Nephron (organoid): ENCODE measurements at regions not wholly inside any gene's neighbourhood (a gene's known extent, or its start where the extent isn't known, plus 50 kb on each side); places are given as distances from the start of the nearest gene placed in this dataset.

Experiments
- H3K27ac Mint-ChIP-seq, 3 experiments: 2 replicates each; pipeline ENCODE4 v1.8.0; 2020; ENCODE audit warnings: mixed read lengths in 3 of 3, mild to moderate bottlenecking in 2 of 3, moderate library complexity in 1 of 3
- H3K27me3 Mint-ChIP-seq: 2 replicates; pipeline ENCODE4 v1.8.0; 2021; ENCODE audit warnings: low read depth, mild to moderate bottlenecking, moderate library complexity, mixed read lengths
- H3K36me3 Mint-ChIP-seq: 2 replicates; pipeline ENCODE4 v1.8.0; 2020; ENCODE audit warnings: low read depth, mixed read lengths
- H3K4me1 Mint-ChIP-seq: 2 replicates; pipeline ENCODE4 v1.8.0; 2020; ENCODE audit warnings: mixed read lengths
- H3K4me3 Mint-ChIP-seq, 3 experiments: 2 replicates each; pipeline ENCODE4 v1.8.0; 2020; ENCODE audit warnings: mild to moderate bottlenecking in 3 of 3, mixed read lengths in 3 of 3, moderate library complexity in 2 of 3
- H3K9me3 Mint-ChIP-seq: 2 replicates; pipeline ENCODE4 v1.8.0; 2020; ENCODE audit warnings: mixed read lengths
- TF ChIP-seq, protein P1 (sequence below), 3 experiments: fragments of 200-600 bp; sonication (generic); IDR thresholded peaks; one replicate each; pipeline ENCODE4 v1.5.0; 2021; ENCODE audit warnings: antibody characterized with exemption in 3 of 3; ENCODE audit not compliant: unreplicated experiment in 3 of 3

DNA sequence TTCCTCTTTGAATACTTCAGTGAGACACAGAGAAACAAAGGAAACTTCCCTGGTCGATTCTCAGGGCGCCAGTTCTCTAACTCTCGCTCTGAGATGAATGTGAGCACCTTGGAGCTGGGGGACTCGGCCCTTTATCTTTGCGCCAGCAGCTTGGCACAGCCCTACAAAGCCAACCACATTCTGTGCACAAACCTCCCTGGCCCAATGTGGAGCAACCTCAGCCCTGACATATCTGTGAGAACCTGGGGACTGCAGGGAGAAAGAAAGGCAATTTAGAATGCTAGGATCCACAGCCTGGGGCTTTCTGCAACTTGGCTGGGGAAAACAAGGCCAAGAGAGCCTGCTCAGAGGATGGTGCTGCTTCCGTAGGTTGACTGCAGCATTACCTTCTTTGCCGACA, 63.5 kb upstream of the PRSS58 start:
- H3K36me3 Mint-ChIP-seq = no peaks in the 10 kb centered on the region
- no peak overlapping the region for H3K4me3 Mint-ChIP-seq
- peaks cover 5% of the 10 kb centered on the region for H3K27me3 Mint-ChIP-seq
- H3K9me3 Mint-ChIP-seq = no peaks in the 10 kb centered on the region
- TF ChIP-seq, protein P1, sequence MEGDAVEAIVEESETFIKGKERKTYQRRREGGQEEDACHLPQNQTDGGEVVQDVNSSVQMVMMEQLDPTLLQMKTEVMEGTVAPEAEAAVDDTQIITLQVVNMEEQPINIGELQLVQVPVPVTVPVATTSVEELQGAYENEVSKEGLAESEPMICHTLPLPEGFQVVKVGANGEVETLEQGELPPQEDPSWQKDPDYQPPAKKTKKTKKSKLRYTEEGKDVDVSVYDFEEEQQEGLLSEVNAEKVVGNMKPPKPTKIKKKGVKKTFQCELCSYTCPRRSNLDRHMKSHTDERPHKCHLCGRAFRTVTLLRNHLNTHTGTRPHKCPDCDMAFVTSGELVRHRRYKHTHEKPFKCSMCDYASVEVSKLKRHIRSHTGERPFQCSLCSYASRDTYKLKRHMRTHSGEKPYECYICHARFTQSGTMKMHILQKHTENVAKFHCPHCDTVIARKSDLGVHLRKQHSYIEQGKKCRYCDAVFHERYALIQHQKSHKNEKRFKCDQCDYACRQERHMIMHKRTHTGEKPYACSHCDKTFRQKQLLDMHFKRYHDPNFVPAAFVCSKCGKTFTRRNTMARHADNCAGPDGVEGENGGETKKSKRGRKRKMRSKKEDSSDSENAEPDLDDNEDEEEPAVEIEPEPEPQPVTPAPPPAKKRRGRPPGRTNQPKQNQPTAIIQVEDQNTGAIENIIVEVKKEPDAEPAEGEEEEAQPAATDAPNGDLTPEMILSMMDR (IDR thresholded peaks at IDR 0.05; ENCODE audit: unreplicated experiment in 3 of 3) = no peak
- H3K4me1 Mint-ChIP-seq = peaks cover 7% of the 10 kb centered on the region
- H3K27ac Mint-ChIP-seq = no peak overlapping the region

DNA sequence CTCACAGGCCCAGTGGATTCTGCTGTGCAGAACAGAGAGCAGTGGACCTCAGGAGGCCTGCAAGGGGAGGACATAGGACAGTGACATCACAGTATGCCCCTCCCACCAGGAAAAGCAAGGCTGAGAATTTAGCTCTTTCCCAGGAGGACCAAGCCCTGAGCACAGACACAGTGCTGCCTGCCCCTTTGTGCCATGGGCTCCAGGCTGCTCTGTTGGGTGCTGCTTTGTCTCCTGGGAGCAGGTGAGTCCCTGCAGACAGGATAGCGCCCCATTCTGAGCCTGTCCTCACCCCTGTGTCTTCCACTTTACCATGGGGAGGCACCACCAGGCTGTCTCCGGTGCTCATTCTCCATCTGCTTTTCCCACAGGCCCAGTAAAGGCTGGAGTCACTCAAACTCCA, 63.0 kb upstream of the PRSS58 start:
- Mint-ChIP-seq H3K4me1 (peaks cover 7% of the 10 kb centered on the region), H3K4me3 (no peak overlapping the region), H3K36me3 (no peaks in the 10 kb centered on the region), H3K27ac (no peak overlapping the region), H3K9me3 (no peaks in the 10 kb centered on the region), H3K27me3 (peaks cover 5% of the 10 kb centered on the region)
- TF ChIP-seq, protein P1 (IDR thresholded peaks at IDR 0.05; ENCODE audit: unreplicated experiment in 3 of 3) = no peak

DNA sequence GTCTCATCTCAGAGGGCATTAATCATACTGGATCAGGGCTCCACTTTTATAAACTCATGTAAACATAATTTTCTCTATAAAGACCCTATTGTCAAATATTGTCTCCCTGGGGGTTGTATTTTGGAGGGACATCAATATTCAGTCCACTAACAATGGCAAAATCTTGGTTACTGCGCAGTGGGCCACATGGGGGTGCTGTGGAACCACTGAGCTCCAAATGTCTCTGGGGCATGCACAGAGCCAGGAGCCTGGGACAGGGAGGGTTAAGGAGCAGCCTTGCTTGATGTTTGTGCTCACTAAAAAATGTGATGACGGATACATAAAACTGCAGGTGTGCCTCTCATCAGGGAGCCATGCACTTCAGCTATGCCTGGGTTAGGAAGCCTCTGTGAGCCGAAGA, 62.1 kb upstream of the PRSS58 start:
- TF ChIP-seq, protein P1 (IDR thresholded peaks at IDR 0.05; ENCODE audit: unreplicated experiment in 3 of 3) = no peak
- no peaks in the 10 kb centered on the region for H3K36me3 Mint-ChIP-seq
- H3K9me3 Mint-ChIP-seq = no peaks in the 10 kb centered on the region
- H3K27me3 Mint-ChIP-seq = peaks cover 5% of the 10 kb centered on the region
- H3K4me3 Mint-ChIP-seq = no peak overlapping the region
- H3K27ac Mint-ChIP-seq = no peak overlapping the region
- peaks cover 7% of the 10 kb centered on the region for H3K4me1 Mint-ChIP-seq

DNA sequence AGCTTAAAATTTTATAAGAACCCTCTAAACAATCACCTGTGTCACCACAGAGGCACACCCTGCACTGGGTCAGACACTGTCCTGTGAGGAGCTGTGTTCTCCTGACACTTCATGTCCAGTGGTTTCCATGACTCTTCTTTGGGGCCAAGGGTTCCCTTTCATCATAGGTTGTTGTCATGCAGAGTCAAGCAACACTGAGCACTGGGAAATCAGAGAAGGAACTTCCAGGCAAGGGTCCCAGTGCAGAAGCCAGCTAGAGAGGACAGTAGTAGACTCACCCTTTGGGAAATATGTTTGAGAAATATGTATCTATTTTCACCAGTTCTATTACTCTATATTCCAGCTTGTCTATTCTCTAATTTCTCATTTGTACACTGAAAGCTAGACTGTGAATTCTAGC, 56.4 kb upstream of the PRSS58 start:
- Mint-ChIP-seq H3K27me3 (no peaks in the 10 kb centered on the region), H3K9me3 (no peaks in the 10 kb centered on the region), H3K27ac (no peak overlapping the region), H3K4me1 (peaks cover 6% of the 10 kb centered on the region), H3K36me3 (no peaks in the 10 kb centered on the region), H3K4me3 (no peak overlapping the region)
- TF ChIP-seq, protein P1 (IDR thresholded peaks at IDR 0.05; ENCODE audit: unreplicated experiment in 3 of 3) = no peak

DNA sequence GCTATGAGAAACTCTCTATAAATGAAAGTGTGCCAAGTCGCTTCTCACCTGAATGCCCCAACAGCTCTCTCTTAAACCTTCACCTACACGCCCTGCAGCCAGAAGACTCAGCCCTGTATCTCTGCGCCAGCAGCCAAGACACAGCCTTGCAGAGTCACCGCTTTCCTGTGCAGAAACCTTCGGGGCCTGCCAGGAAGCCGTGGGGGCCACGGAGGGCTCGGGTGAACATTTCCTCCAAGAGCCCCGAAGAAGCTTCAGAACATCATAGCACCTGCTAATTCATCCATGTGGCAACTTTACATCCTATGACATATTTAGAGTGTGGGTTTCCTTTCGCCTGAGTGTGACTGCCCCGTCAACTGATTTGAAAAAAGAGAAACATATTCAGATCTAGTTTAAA, 55.7 kb upstream of the PRSS58 start:
- Mint-ChIP-seq H3K9me3 (no peaks in the 10 kb centered on the region), H3K36me3 (no peaks in the 10 kb centered on the region), H3K27me3 (no peaks in the 10 kb centered on the region), H3K4me3 (no peak overlapping the region), H3K27ac (no peak overlapping the region), H3K4me1 (no peaks in the 10 kb centered on the region)
- TF ChIP-seq, protein P1 (IDR thresholded peaks at IDR 0.05; ENCODE audit: unreplicated experiment in 3 of 3) = no peak

DNA sequence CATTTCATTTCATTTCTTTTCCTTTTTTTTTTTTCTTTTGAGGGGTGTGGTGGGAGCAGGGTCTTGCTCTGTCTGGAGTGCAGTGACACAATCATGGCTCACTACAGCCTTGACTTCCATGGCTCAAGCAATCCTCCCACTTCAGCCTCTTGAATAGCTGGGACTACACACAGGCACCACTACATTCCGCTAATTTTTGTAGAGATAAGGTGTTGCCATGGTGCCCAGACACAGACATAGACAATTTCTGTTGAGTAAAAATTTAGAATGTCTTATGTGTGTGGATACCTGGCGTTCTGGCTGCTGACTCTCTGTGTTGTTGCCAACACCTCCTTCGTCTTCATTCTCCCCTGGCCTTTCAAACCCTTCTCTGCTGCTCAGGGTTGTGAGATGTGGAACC, 54.0 kb upstream of the PRSS58 start:
- Mint-ChIP-seq H3K27me3 (no peaks in the 10 kb centered on the region), H3K9me3 (no peaks in the 10 kb centered on the region), H3K4me3 (no peak overlapping the region), H3K36me3 (no peaks in the 10 kb centered on the region), H3K4me1 (no peaks in the 10 kb centered on the region), H3K27ac (no peak overlapping the region)
- TF ChIP-seq, protein P1 (IDR thresholded peaks at IDR 0.05; ENCODE audit: unreplicated experiment in 3 of 3) = no peak
